Chondrocyte (in vitro differentiated cells): ENCODE measurements at regions not wholly inside any gene's neighbourhood (a gene's known extent, or its start where the extent isn't known, plus 50 kb on each side); places are given as distances from the start of the nearest gene placed in this dataset.

Experiments
- DNase-seq: peaks from one replicate; pipeline ENCODE4 v3.0.0; 2021; ENCODE audit warnings: mixed read lengths, low spot score
- H3K27ac Mint-ChIP-seq: one replicate; pipeline ENCODE4 v1.8.0; 2021; ENCODE audit warnings: mild to moderate bottlenecking, moderate library complexity, mixed read lengths; ENCODE audit not compliant: unreplicated experiment
- H3K27me3 Mint-ChIP-seq: 2 replicates; pipeline ENCODE4 v1.8.0; 2021; ENCODE audit warnings: low read depth, mixed read lengths
- H3K36me3 Mint-ChIP-seq: 2 replicates; pipeline ENCODE4 v1.8.0; 2021; ENCODE audit warnings: low read depth, mixed read lengths
- H3K4me1 Mint-ChIP-seq: 2 replicates; pipeline ENCODE4 v1.8.0; 2021; ENCODE audit warnings: low read depth, mild to moderate bottlenecking, mixed read lengths
- H3K4me3 Mint-ChIP-seq: one replicate; pipeline ENCODE4 v1.8.0; 2021; ENCODE audit warnings: mild to moderate bottlenecking, moderate library complexity, mixed read lengths; ENCODE audit not compliant: unreplicated experiment
- H3K9me3 Mint-ChIP-seq: 2 replicates; pipeline ENCODE4 v1.8.0; 2021; ENCODE audit warnings: low read depth, mixed read lengths
- TF ChIP-seq, protein P1 (sequence below): fragments of 200-600 bp; sonication (generic); IDR thresholded peaks from 2 replicates; pipeline ENCODE4 v1.5.0; 2021; ENCODE audit warnings: antibody characterized with exemption, mild to moderate bottlenecking, moderate library complexity

- Mint-ChIP-seq H3K4me1 (peaks cover 26% of the 10 kb centered on the region), H3K27ac (no peak overlapping the region), H3K4me3 (no peak overlapping the region), H3K27me3 (no peaks in the 10 kb centered on the region), H3K9me3 (no peaks in the 10 kb centered on the region), H3K36me3 (no peaks in the 10 kb centered on the region)
- DNase-seq: no peak
- TF ChIP-seq, protein P1, sequence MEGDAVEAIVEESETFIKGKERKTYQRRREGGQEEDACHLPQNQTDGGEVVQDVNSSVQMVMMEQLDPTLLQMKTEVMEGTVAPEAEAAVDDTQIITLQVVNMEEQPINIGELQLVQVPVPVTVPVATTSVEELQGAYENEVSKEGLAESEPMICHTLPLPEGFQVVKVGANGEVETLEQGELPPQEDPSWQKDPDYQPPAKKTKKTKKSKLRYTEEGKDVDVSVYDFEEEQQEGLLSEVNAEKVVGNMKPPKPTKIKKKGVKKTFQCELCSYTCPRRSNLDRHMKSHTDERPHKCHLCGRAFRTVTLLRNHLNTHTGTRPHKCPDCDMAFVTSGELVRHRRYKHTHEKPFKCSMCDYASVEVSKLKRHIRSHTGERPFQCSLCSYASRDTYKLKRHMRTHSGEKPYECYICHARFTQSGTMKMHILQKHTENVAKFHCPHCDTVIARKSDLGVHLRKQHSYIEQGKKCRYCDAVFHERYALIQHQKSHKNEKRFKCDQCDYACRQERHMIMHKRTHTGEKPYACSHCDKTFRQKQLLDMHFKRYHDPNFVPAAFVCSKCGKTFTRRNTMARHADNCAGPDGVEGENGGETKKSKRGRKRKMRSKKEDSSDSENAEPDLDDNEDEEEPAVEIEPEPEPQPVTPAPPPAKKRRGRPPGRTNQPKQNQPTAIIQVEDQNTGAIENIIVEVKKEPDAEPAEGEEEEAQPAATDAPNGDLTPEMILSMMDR: no peak
Observed at GRCh38 chr1:115214098-115214497, 124.0 kb downstream of the NGF start.

- TF ChIP-seq, protein P1: no peak
- peaks cover 20% of the 10 kb centered on the region for H3K4me1 Mint-ChIP-seq
- no peak overlapping the region for H3K27ac Mint-ChIP-seq
- no peaks in the 10 kb centered on the region for H3K36me3 Mint-ChIP-seq
- no peaks in the 10 kb centered on the region for H3K27me3 Mint-ChIP-seq
- no peak overlapping the region for H3K4me3 Mint-ChIP-seq
- no peaks in the 10 kb centered on the region for H3K9me3 Mint-ChIP-seq
- no peak for DNase-seq
Observed at GRCh38 chr1:115213130-115213529, 123.8 kb upstream of the TSPAN2 start.

GRCh38 chr1:115211071-115211745 is 121.9 kb upstream of the TSPAN2 start:
- H3K9me3 Mint-ChIP-seq: no peaks in the 10 kb centered on the region
- no peaks in the 10 kb centered on the region for H3K36me3 Mint-ChIP-seq
- H3K4me1 Mint-ChIP-seq: peaks cover 6% of the 10 kb centered on the region
- no peak for DNase-seq
- no peak overlapping the region for H3K4me3 Mint-ChIP-seq
- H3K27me3 Mint-ChIP-seq: no peaks in the 10 kb centered on the region
- TF ChIP-seq, protein P1: no peak
- H3K27ac Mint-ChIP-seq: no peak overlapping the region

GRCh38 chr1:115210302-115210711 is 121.0 kb upstream of the TSPAN2 start:
- TF ChIP-seq, protein P1: no peak
- no peak for DNase-seq
- no peak overlapping the region for H3K27ac Mint-ChIP-seq
- no peak overlapping the region for H3K4me3 Mint-ChIP-seq
- no peaks in the 10 kb centered on the region for H3K4me1 Mint-ChIP-seq
- no peaks in the 10 kb centered on the region for H3K27me3 Mint-ChIP-seq
- no peaks in the 10 kb centered on the region for H3K36me3 Mint-ChIP-seq
- H3K9me3 Mint-ChIP-seq: no peaks in the 10 kb centered on the region

DNA sequence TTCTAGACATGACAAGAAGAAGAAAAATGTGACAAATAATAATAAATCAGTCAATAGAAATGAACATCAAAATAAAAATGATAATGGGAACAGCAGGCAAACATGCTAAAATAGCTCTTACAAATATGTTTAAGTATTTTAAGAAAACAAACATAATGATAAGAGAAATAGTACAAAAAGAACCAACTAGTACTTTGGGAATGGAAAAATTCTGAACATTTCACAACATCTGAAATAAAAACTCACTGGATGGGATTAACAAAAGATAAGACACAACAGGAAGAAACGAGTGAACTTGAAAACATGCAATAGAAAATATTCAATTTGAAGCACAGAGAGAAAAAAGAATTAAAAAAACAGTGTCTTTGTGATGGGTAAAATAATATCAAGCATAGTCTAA is 115.2 kb upstream of the TSPAN2 start:
- Mint-ChIP-seq H3K36me3 (peaks cover 5% of the 10 kb centered on the region), H3K9me3 (peaks cover 25% of the 10 kb centered on the region), H3K4me3 (no peak overlapping the region), H3K4me1 (peaks cover 14% of the 10 kb centered on the region), H3K27ac (no peak overlapping the region), H3K27me3 (no peaks in the 10 kb centered on the region)
- TF ChIP-seq, protein P1: no peak
- no peak for DNase-seq
